PC-3 (cell line): ENCODE measurements at regions not wholly inside any gene's neighbourhood (a gene's known extent, or its start where the extent isn't known, plus 50 kb on each side); places are given as distances from the start of the nearest gene placed in this dataset.

Experiments used
- ATAC-seq: fragments of 200-7000 bp; cut with Tn5 transposase; 2 replicates; pipeline ENCODE4 v1.9.1; 2020; ENCODE audit warnings: mild to moderate bottlenecking, moderate library complexity
- BruUV-seq: library from RNA; stranded (reverse); fragments of 400-500 nt; replicated peaks from 2 replicates; lab custom pipeline; 2021; lab: Mats Ljungman, UMichigan
- CTCF ChIA-PET: fragments of 300-600 bp; sonication (Branson Sonifier 250); formaldehyde crosslinking; loops from one replicate; lab custom pipeline; 2022; ENCODE audit warnings: antibody characterized with exemption; lab: Charles Lee
- POLR2A ChIA-PET: fragments of 300-600 bp; sonication (Branson Sonifier 250); formaldehyde crosslinking; loops from one replicate; lab custom pipeline; 2022; ENCODE audit warnings: antibody characterized with exemption; ENCODE audit not compliant: unreplicated experiment; lab: Charles Lee
- DNase-seq: peaks from one replicate; pipeline ENCODE4 v3.0.0-alpha.2; 2015
- H2AFZ ChIP-seq: fragments of 300-600 bp; sonication (generic); 2 replicates; pipeline ENCODE4 v1.6.0; 2016; ENCODE audit warnings: antibody characterized with exemption, low read length
- H3F3A ChIP-seq: fragments of 300-600 bp; sonication (generic); one replicate; pipeline ENCODE4 v1.6.0; 2017; ENCODE audit warnings: antibody characterized with exemption, low read length, control low read depth, mild to moderate bottlenecking; ENCODE audit not compliant: unreplicated experiment
- H3K27ac ChIP-seq: fragments of 300-600 bp; sonication (generic); 2 replicates; pipeline ENCODE4 v1.5.1; 2016; ENCODE audit warnings: mild to moderate bottlenecking, low read length
- H3K27me3 ChIP-seq: fragments of 300-600 bp; sonication (generic); 2 replicates; pipeline ENCODE4 v1.6.1; 2016; ENCODE audit warnings: low read length, mixed read lengths
- H3K36me3 ChIP-seq: fragments of 300-600 bp; sonication (generic); 2 replicates; pipeline ENCODE4 v1.6.1; 2016; ENCODE audit warnings: low read depth, mixed run types, low read length, mixed read lengths
- H3K4me1 ChIP-seq: fragments of 300-600 bp; sonication (generic); 2 replicates; pipeline ENCODE4 v1.5.1; 2016; ENCODE audit warnings: low read length; ENCODE audit not compliant: insufficient read depth
- H3K4me2 ChIP-seq: fragments of 300-600 bp; sonication (generic); 2 replicates; pipeline ENCODE4 v1.6.0; 2016; ENCODE audit warnings: low read length
- H3K4me3 ChIP-seq: fragments of 300-600 bp; sonication (generic); 2 replicates; pipeline ENCODE4 v1.5.1; 2016; ENCODE audit warnings: mild to moderate bottlenecking, low read length, mixed read lengths
- H3K79me2 ChIP-seq: fragments of 300-600 bp; sonication (generic); 2 replicates; pipeline ENCODE4 v1.6.1; 2017; ENCODE audit warnings: low read length, mixed read lengths
- H3K9ac ChIP-seq: fragments of 300-600 bp; sonication (generic); 2 replicates; pipeline ENCODE4 v1.6.0; 2016; ENCODE audit warnings: mild to moderate bottlenecking, low read length
- H3K9me2 ChIP-seq: fragments of 300-600 bp; sonication (generic); replicated peaks from 2 replicates; pipeline ENCODE4 v1.6.1; 2016; ENCODE audit warnings: mixed run types, low read length, mixed read lengths
- H3K9me3 ChIP-seq: fragments of 300-600 bp; sonication (generic); 2 replicates; pipeline ENCODE4 v1.6.1; 2016; ENCODE audit warnings: low read length, mixed read lengths
- H4K20me1 ChIP-seq: fragments of 300-600 bp; sonication (generic); 2 replicates; pipeline ENCODE4 v1.6.1; 2016; ENCODE audit warnings: low read length, mixed read lengths
- CTCF ChIP-seq: fragments of 300-600 bp; sonication (generic); conservative IDR thresholded peaks from 2 replicates; pipeline ENCODE4 v1.5.1; 2017; ENCODE audit warnings: antibody characterized with exemption, low read depth, mild to moderate bottlenecking, low read length
- EZH2 ChIP-seq: fragments of 300-600 bp; sonication (generic); IDR thresholded peaks from one replicate; pipeline ENCODE4 v1.6.1; 2017; ENCODE audit warnings: antibody characterized with exemption, mild to moderate bottlenecking, low read length; ENCODE audit not compliant: unreplicated experiment
- EZH2phosphoT487 ChIP-seq: fragments of 300-600 bp; sonication (generic); IDR thresholded peaks from 2 replicates; pipeline ENCODE4 v1.6.1; 2018; ENCODE audit warnings: mild to moderate bottlenecking, antibody characterized with exemption, low read length, borderline replicate concordance
- intact Hi-C: fragments of 100-400 bp; cut with micrococcal nuclease; formaldehyde crosslinking; loops from 2 replicates; pipeline ENCODE4 v1.9.0; 2023

- Histone ChIP-seq H3K9me2 (no peaks in the 10 kb centered on the region), H3K4me2 (no peak overlapping the region), H3F3A (no peaks in the 10 kb centered on the region), H2AFZ (no peak overlapping the region), H3K4me1 (0 out of 2 replicates have a peak, but pooled peaks cover 3% of the 10 kb centered on the region), H3K27me3 (no peaks in the 10 kb centered on the region), H4K20me1 (no peaks in the 10 kb centered on the region), H3K9ac (no peak overlapping the region), H3K36me3 (no peaks in the 10 kb centered on the region), H3K4me3 (no peak overlapping the region), H3K9me3 (no peaks in the 10 kb centered on the region), H3K79me2 (no peaks in the 10 kb centered on the region), H3K27ac (no peak overlapping the region)
- intact Hi-C loops = no loop called here
- POLR2A ChIA-PET = no interaction called here
- CTCF ChIA-PET = no interaction called here
- TF ChIP-seq CTCF (no peak), EZH2 (no peak), EZH2phosphoT487 (no peak)
- no TSS peak for BruUV-seq
- ATAC-seq (no peak), DNase-seq (no peak)
Observed at GRCh38 chr5:121634946-121635345, 216.7 kb upstream of the FTMT start.

GRCh38 chr5:121638126-121638525, 213.6 kb upstream of the FTMT start:
- Histone ChIP-seq H3K9ac (no peak overlapping the region), H3K79me2 (no peaks in the 10 kb centered on the region), H2AFZ (no peak overlapping the region), H3K27me3 (no peaks in the 10 kb centered on the region), H3K4me2 (no peak overlapping the region), H3K36me3 (no peaks in the 10 kb centered on the region), H3F3A (no peaks in the 10 kb centered on the region), H3K4me1 (0 out of 2 replicates have a peak, but pooled peaks cover 3% of the 10 kb centered on the region), H3K9me3 (no peaks in the 10 kb centered on the region), H3K9me2 (no peaks in the 10 kb centered on the region), H4K20me1 (no peaks in the 10 kb centered on the region), H3K27ac (no peak overlapping the region), H3K4me3 (no peak overlapping the region)
- ChIA-PET POLR2A (no interaction called here), CTCF (no interaction called here)
- TF ChIP-seq EZH2phosphoT487 (no peak), EZH2 (no peak), CTCF (no peak)
- no peak for ATAC-seq
- DNase-seq = no peak
- intact Hi-C loops = no loop called here
- no TSS peak for BruUV-seq

GRCh38 chr5:121640298-121640697, 211.4 kb upstream of the FTMT start:
- no peaks in the 10 kb centered on the region for H3K27me3 ChIP-seq
- no peaks in the 10 kb centered on the region for H4K20me1 ChIP-seq
- no peak overlapping the region for H2AFZ ChIP-seq
- no peak overlapping the region for H3K4me3 ChIP-seq
- ChIA-PET POLR2A (no interaction called here), CTCF (no interaction called here)
- BruUV-seq = no TSS peak
- H3K4me2 ChIP-seq = no peak overlapping the region
- H3K9me2 ChIP-seq = no peaks in the 10 kb centered on the region
- TF ChIP-seq EZH2phosphoT487 = no peak
- no peak for TF ChIP-seq EZH2
- no peak for TF ChIP-seq CTCF
- DNase-seq = no peak
- H3K9me3 ChIP-seq = no peaks in the 10 kb centered on the region
- H3K79me2 ChIP-seq = no peaks in the 10 kb centered on the region
- H3K4me1 ChIP-seq = no peaks in the 10 kb centered on the region
- ATAC-seq = no peak
- no peak overlapping the region for H3K9ac ChIP-seq
- no peak overlapping the region for H3K27ac ChIP-seq
- intact Hi-C loops = no loop called here
- no peaks in the 10 kb centered on the region for H3K36me3 ChIP-seq
- H3F3A ChIP-seq = no peaks in the 10 kb centered on the region
